A549 (cell line): ENCODE measurements at regions not wholly inside any gene's neighbourhood (a gene's known extent, or its start where the extent isn't known, plus 50 kb on each side); places are given as distances from the start of the nearest gene placed in this dataset.
A peak's percentile ranks its signal among the peaks of the same experiment; 100 is the strongest.
"Not testable (repeated sequence)": the region's sequence is repeated elsewhere in the genome, so short reads cannot be mapped to it uniquely, and the experiment has no call there.

Experiments used
- ATAC-seq, 2 experiments: fragments of 200-7000 bp in 1 of 2; fragments of >200 bp in 1 of 2; cut with Nextera tagmentation in 1 of 2; cut with Tn5 transposase in 1 of 2; 3 replicates each; pipeline versions ENCODE4 v1.8.0 to v1.9.1; 2018 to 2020; ENCODE audit warnings: mild to moderate bottlenecking in 1 of 2, moderate library complexity in 1 of 2
- CTCF ChIA-PET: fragments of 300-600 bp; sonication (Branson Sonifier 250); formaldehyde crosslinking; extraction: SDS; loops from one replicate; lab custom pipeline; 2021; ENCODE audit warnings: antibody characterized with exemption, inconsistent platforms; lab: Yijun Ruan, JAX
- POLR2A ChIA-PET: fragments of 350-600 bp; formaldehyde crosslinking; extraction: SDS; loops from one replicate; lab custom pipeline; 2021; ENCODE audit warnings: antibody characterized with exemption, inconsistent platforms; lab: Yijun Ruan, JAX
- DNase-seq, 2 experiments: peaks; one replicate each; pipeline versions ENCODE4 v3.0.0 to v3.0.0-alpha.2; 2011 to 2016; ENCODE audit warnings: low read depth in 1 of 2, low spot score in 1 of 2
- FAIRE-seq: peaks from 2 replicates; lab custom pipeline; 2011; peaks lifted over from hg19 to GRCh38; lab: Jason Lieb, UNC
- H3K27ac ChIP-seq, 2 experiments: fragments of >200 bp; sonication (Bioruptor Twin); formaldehyde crosslinking; 3 replicates each; pipeline ENCODE4 v1.5.1; 2016 to 2017
- H3K4me1 ChIP-seq: fragments of >200 bp; sonication (Bioruptor Twin); formaldehyde crosslinking; 3 replicates; pipeline ENCODE4 v1.6.1; 2016
- H3K4me2 ChIP-seq: fragments of >200 bp; sonication (Bioruptor Twin); formaldehyde crosslinking; 3 replicates; pipeline ENCODE4 v1.6.1; 2016
- H3K4me3 ChIP-seq: fragments of >200 bp; sonication (Bioruptor Twin); formaldehyde crosslinking; 3 replicates; pipeline ENCODE4 v1.5.1; 2016
- H3K9me3 ChIP-seq: fragments of >200 bp; sonication (Bioruptor Twin); formaldehyde crosslinking; 3 replicates; pipeline ENCODE4 v1.6.1; 2016
- WGBS: methylation state at CpG from one replicate; pipeline ENCODE4 v1.1.6; 2017; ENCODE audit errors: missing lambda C conversion rate; 5-methylcytosine and 5-hydroxymethylcytosine counted together

GRCh38 chrY:24442108-24442507 is 175.7 kb upstream of the BPY2B start:
- H3K4me1 ChIP-seq, H3K27ac ChIP-seq, POLR2A ChIA-PET, H3K4me3 ChIP-seq, FAIRE-seq, CTCF ChIA-PET, ATAC-seq, H3K9me3 ChIP-seq, DNase-seq, H3K4me2 ChIP-seq: not testable (repeated sequence)
- WGBS, result no CpG with 5 or more reads among the region's 4 CpGs

GRCh38 chrY:24452521-24453234 is 165.1 kb upstream of the BPY2B start:
- no CpG with 5 or more reads among the region's 4 CpGs for WGBS
- DNase-seq, CTCF ChIA-PET, H3K4me1 ChIP-seq, H3K27ac ChIP-seq, H3K4me2 ChIP-seq, H3K4me3 ChIP-seq, FAIRE-seq, ATAC-seq, POLR2A ChIA-PET, H3K9me3 ChIP-seq: not testable (repeated sequence)

GRCh38 chrY:24457603-24458002 is 160.2 kb upstream of the BPY2B start:
- peak; percentile 60 to 66; a peak in 5 of 6 replicates for ATAC-seq
- POLR2A ChIA-PET, H3K4me2 ChIP-seq, CTCF ChIA-PET, H3K27ac ChIP-seq, DNase-seq, H3K9me3 ChIP-seq, H3K4me3 ChIP-seq, FAIRE-seq, H3K4me1 ChIP-seq: not testable (repeated sequence)
- WGBS, result no CpG with 5 or more reads among the region's 3 CpGs

- CTCF ChIA-PET, H3K4me2 ChIP-seq, DNase-seq, H3K4me1 ChIP-seq, FAIRE-seq, POLR2A ChIA-PET, H3K4me3 ChIP-seq, H3K9me3 ChIP-seq, H3K27ac ChIP-seq: not testable (repeated sequence)
- no CpG with 5 or more reads among the region's 5 CpGs for WGBS
- peak; percentile 67 to 71 for ATAC-seq
These were observed 159.6 kb upstream of the BPY2B start for GRCh38 chrY:24458161-24458560.

GRCh38 chrY:24462338-24462737 is 155.5 kb upstream of the BPY2B start:
- CTCF ChIA-PET, DNase-seq, H3K4me2 ChIP-seq, FAIRE-seq, H3K4me3 ChIP-seq, ATAC-seq, H3K9me3 ChIP-seq, H3K4me1 ChIP-seq, H3K27ac ChIP-seq, POLR2A ChIA-PET: not testable (repeated sequence)
